NCI-H187 (cell line): ENCODE measurements at regions not wholly inside any gene's neighbourhood (a gene's known extent, or its start where the extent isn't known, plus 50 kb on each side); places are given as distances from the start of the nearest gene placed in this dataset.
A peak's percentile ranks its signal among the peaks of the same experiment; 100 is the strongest.
"Not testable (repeated sequence)": the region's sequence is repeated elsewhere in the genome, so short reads cannot be mapped to it uniquely, and the experiment has no call there.

Experiments
- DNase-seq, 2 experiments: peaks; one replicate each; lab custom pipeline; 2025; lab: John Stamatoyannopoulos, UW

GRCh38 chr5:1636208-1636770, 112.5 kb upstream of the LPCAT1 start:
- DNase-seq = not testable (repeated sequence)

GRCh38 chr5:1635477-1635876, 111.7 kb upstream of the LPCAT1 start:
- DNase-seq = not testable (repeated sequence)

DNA sequence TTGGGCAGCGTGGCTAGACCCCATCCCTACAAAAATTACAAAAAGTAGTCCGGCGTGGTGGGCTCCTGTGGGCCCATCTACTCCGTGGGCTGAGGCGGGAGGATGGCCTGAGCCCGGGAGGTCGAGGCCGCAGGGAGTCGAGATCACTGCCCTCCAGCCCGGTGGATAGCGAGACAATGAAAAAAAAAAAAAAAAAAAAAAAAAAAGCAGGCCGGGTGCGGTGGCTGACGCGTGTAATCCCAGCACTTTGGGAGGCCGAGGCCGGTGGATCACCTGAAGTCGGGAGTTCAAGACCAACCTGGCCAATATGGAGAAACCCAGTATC, 110.5 kb upstream of the LPCAT1 start:
- no peak for DNase-seq

DNA sequence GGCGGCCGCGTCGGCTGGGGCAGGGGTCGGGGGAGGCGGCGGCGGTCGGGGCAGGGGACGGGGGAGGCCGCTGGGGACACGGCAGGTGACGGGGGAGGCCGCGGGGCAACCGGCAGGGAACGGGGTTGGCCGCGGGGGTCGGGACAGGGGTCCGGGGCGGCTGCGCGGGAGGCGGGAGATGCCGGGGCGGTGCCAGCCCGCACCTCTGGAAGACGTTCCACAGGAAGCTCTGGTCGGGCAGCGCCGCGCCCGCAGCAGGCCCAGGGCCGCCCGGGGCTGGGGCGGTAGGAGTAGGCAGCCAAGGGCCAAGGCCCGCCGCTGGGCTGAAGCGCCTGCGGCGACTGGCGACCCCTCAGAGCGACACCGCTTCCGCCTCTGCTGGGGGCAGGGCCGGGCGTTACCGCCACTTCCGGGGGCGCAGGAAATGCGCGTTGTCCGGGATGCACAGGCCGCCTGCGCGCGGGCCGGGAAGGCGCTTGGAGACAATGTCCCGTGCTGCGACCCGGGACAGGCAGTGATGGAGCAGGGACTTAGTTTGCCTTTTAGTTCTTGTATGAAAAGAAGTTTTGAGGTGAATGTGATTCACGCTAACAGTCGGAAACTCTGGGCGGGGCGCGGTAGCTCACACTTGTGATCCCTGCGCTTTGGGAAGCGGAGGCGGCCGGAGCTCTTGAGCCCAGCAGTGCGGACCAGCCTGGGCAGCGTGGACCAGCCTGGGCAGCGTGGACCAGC, 110.0 kb upstream of the LPCAT1 start:
- DNase-seq = no peak

GRCh38 chr5:1631004-1631403, 107.2 kb upstream of the LPCAT1 start:
- DNase-seq = not testable (repeated sequence)

GRCh38 chr5:1626397-1626796, 102.6 kb upstream of the LPCAT1 start:
- DNase-seq = not testable (repeated sequence)

- not testable (repeated sequence) for DNase-seq
These were observed 95.8 kb upstream of the LPCAT1 start for GRCh38 chr5:1619531-1619930.

- DNase-seq = not testable (repeated sequence)
These were observed 94.6 kb upstream of the LPCAT1 start for GRCh38 chr5:1618296-1618865.

GRCh38 chr5:1617236-1617755, 93.5 kb upstream of the LPCAT1 start:
- DNase-seq = not testable (repeated sequence)

GRCh38 chr5:1613515-1613914, 89.8 kb upstream of the LPCAT1 start:
- DNase-seq = not testable (repeated sequence)

DNA sequence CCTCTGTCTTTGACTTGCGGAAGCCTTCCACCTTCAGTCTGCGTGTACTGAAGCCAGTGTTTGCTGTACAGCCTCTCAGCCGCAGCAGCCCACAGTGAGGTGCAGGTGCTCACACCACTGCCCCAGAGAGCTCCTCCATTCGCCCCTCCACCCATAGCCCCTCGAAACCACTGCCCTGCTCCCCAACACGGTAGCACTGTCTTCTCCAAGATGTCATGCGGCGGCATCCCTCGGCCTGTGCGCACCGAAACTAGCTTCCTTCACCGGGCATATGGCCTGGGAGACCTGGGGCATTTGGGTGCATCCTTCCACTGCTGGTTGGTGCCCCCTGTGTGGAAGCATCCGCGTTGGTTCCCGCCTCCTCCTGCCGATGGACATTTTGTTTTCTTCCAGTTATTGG, 86.8 kb upstream of the LPCAT1 start:
- not testable (repeated sequence) for DNase-seq

DNA sequence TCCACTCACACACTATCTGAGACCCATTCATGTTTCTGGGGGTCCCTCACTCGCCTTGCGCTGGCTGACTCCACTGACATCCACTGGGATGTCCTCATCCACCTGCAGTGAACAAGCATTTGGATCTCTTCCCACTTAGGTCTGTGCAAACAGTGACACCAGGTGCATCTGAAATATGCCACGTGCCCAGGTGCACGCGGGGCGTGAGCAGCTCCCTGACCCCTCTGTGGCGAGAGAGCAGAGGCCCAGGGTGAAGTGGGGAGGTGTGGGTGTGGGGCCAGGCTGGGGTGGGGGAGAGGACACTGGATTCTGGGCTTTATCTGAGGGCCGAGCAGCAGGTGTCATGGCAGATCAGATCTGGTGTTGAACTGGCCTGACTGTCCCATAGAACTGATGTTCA, 85.4 kb upstream of the LPCAT1 start:
- not testable (repeated sequence) for DNase-seq

DNA sequence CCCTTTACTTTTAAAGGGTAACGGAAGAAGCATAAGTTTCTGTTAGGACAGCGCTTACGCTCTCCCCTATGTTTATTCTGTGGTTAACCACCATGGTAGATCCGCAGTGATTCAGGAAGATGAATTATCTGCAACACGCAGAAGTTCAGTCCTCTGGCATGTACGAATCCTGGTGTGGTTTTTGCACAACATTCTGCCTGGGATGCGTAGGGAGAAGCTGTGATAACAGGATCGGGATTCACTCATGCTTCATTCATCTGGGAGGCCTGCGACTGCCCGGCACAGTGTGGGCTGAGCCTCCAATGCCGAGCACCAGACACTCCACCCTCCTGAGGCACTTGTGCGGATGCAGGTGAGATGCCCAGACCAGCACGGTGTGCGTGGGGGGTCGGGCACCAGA, 84.6 kb upstream of the LPCAT1 start:
- peak in 1 of 2 experiments; percentile 29 for DNase-seq

DNA sequence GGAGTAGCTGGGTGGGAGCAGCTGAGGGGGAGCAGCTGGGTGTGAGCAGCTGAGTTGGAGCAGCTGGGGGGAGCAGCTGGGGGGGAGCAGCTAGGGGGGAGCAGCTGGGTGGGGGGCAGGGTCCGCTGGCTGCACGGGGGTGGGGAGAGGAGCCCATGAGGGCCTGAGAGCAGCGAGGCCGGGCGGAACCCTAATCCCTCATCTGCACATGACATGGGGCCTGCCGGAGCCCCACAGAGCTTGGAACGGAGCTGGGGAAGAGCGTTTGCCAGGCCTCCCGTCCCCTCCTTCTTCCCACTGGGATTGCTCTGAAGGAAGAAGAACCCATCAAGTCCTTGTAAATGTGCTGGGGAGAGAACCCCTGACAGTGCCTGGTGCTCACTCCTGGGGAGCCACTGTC, 83.2 kb upstream of the LPCAT1 start:
- DNase-seq = not testable (repeated sequence)

DNA sequence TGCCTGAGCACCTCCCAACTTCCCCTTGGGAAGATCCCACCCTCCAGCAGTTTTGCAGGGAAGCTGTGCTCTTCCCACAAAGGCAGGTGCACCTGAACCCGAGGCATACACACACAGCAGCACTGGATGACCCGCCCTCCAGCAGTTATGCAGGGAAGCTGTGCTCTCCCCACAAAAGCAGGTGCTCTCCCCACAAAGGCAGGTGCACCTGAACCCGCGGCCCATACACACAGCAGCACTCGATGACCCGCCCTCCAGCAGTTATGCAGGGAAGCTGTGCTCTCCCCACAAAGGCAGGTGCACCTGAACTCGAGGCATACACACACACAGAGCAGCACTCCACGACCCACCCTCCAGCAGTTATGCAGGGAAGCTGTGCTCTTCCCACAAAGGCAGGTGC, 80.2 kb upstream of the LPCAT1 start:
- peak; percentile 77 to 91 for DNase-seq

- DNase-seq = peak; percentile 79 to 86
These were observed 77.8 kb upstream of the LPCAT1 start for GRCh38 chr5:1601565-1601964.

DNA sequence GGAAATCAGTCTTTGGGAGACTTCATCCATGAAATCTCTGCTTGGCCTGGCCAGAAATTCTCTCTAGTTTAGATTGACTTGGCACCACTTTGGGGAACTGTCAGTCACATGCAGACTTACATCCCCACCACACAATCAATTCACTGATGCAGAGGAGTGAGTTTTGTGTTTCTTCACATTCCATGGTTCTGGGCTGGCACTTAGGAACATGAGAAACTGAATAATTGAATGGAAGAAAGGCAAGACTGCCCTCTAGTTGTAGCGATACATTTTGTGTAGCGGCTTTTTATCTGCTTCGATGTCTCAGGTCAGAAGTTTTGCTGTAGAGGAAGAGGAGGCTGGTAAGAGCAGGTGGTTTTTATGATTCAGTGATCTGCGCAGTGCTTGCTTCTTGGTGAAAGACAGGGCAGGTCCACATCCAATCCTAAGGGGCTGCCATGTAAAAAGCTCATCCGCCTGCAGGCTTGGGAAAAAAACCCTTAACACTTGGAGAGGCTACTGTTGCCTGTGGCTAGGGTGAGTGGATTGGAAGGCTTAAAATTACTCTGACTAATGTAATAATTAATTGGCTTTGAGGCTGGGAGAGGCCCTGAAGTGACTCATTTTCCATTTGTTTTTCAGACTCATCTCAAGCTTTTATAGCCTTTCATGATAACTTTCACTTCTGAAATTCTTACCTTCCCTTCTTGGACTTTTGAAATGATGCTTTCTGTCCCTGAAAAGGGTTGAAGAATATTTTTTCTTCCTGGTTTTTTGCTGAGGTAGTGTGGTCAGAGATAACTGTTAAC, 75.4 kb upstream of the LPCAT1 start:
- DNase-seq = peak; percentile 17 to 27

- DNase-seq = not testable (repeated sequence)
These were observed 73.3 kb upstream of the LPCAT1 start for GRCh38 chr5:1597093-1597473.

- DNase-seq = not testable (repeated sequence)
These were observed 72.8 kb upstream of the LPCAT1 start for GRCh38 chr5:1596462-1597092.

GRCh38 chr5:1594357-1595106, 70.8 kb upstream of the LPCAT1 start:
- peak; percentile 21 to 31 for DNase-seq

DNA sequence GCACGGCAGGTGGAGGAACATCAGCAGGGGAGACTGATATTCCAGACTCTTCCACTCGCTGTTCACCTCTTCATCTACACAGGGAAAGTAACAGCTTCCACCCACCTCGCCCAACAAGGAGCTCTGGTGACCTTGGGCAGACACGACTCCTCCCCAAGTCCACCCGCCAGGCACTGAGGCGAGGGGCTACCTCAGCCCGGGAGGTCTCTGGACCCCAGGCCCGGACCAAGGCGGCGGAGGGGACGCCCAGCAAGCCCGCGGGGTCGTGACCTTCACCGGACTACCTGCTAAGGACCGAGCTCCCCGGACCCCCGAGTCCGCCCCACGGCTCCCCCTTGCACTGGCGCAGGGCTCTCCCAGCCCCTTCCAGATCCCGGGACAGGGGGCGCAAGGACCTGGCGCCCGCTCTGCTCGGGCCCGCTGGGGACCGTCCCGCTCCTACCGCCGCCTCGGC, 70.2 kb upstream of the LPCAT1 start:
- DNase-seq = no peak
